ENCODE measurements at regions not wholly inside any gene's neighbourhood (a gene's known extent, or its start where the extent isn't known, plus 50 kb on each side); places are given as distances from the start of the nearest gene placed in this dataset.

DNA sequence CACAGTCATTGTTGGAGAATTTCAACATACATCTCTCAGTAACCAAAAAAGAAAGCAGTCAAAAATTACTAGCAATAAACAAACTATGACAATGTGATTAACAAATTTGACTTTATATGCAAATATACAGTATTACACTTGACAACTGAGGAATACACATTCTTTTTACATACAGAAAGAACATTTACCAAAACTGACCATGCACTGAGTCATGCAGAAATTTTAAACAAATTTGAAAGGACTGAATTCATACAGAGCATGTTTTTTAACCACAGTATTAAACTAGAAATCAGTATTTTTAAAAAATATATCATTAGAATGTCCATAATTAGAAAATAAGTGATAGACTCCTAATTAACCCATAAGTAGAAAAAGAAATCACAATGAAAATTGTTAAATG is 420.1 kb downstream of the TBC1D4 start (continued):
- TF ChIP-seq, protein P1, sequence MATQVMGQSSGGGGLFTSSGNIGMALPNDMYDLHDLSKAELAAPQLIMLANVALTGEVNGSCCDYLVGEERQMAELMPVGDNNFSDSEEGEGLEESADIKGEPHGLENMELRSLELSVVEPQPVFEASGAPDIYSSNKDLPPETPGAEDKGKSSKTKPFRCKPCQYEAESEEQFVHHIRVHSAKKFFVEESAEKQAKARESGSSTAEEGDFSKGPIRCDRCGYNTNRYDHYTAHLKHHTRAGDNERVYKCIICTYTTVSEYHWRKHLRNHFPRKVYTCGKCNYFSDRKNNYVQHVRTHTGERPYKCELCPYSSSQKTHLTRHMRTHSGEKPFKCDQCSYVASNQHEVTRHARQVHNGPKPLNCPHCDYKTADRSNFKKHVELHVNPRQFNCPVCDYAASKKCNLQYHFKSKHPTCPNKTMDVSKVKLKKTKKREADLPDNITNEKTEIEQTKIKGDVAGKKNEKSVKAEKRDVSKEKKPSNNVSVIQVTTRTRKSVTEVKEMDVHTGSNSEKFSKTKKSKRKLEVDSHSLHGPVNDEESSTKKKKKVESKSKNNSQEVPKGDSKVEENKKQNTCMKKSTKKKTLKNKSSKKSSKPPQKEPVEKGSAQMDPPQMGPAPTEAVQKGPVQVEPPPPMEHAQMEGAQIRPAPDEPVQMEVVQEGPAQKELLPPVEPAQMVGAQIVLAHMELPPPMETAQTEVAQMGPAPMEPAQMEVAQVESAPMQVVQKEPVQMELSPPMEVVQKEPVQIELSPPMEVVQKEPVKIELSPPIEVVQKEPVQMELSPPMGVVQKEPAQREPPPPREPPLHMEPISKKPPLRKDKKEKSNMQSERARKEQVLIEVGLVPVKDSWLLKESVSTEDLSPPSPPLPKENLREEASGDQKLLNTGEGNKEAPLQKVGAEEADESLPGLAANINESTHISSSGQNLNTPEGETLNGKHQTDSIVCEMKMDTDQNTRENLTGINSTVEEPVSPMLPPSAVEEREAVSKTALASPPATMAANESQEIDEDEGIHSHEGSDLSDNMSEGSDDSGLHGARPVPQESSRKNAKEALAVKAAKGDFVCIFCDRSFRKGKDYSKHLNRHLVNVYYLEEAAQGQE (IDR thresholded peaks at IDR 0.05; ENCODE audit: unreplicated experiment), result no peak

DNA sequence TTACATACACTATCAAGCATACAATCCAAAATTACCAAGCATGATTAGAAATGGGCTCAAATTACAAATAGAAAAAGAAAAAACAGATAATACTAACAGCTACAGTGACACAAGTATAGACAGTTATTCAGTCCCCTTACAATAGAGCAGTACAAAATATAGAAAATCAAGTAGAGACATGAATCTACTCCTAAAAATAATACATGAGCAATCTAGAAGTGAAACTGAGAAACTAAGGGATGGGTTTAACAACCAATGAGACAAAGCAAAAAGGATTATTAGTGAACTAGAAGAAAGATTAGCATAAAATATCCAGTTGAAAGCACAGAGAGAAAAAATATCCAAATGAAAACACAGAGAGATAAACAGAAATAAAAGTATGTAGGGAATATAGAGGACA is 426.7 kb downstream of the TBC1D4 start:
- Histone ChIP-seq H3K9me2 (ENCODE audit: insufficient read depth) (no peaks in the 10 kb centered on the region), H3K4me1 (ENCODE audit: insufficient read depth) (no peaks in the 10 kb centered on the region), H3F3A (replicated peaks; ENCODE audit: low read depth) (no peaks in the 10 kb centered on the region), H3K4me2 (no peak overlapping the region), H3K36me3 (ENCODE audit: insufficient read depth) (no peaks in the 10 kb centered on the region), H3K79me2 (replicated peaks; ENCODE audit: insufficient read depth) (no peaks in the 10 kb centered on the region), H3K27ac (ENCODE audit: low read depth) (no peak overlapping the region), H2AFZ (no peak overlapping the region), H3K27me3 (ENCODE audit: insufficient read depth) (no peaks in the 10 kb centered on the region), H3K4me3 (no peak overlapping the region), H4K20me1 (replicated peaks; ENCODE audit: insufficient read depth) (no peaks in the 10 kb centered on the region)
- DNase-seq (ENCODE audit: low spot score) (no peak), ATAC-seq (no peak)
- Mint-ChIP-seq H3K9me3 (no peaks in the 10 kb centered on the region), H3K27ac (no peak overlapping the region), H3K4me1 (no peaks in the 10 kb centered on the region), H3K27me3 (ENCODE audit: insufficient read depth, low read depth, poor library complexity) (no peaks in the 10 kb centered on the region), H3K36me3 (ENCODE audit: low read depth) (no peaks in the 10 kb centered on the region), H3K4me3 (no peak overlapping the region)
- TF ChIP-seq POLR2AphosphoS5 (IDR thresholded peaks at IDR 0.05; ENCODE audit: low read depth) (no peak), EZH2 (IDR thresholded peaks at IDR 0.05; ENCODE audit: low read depth, unreplicated experiment) (no peak), ZNF331 (CRISPR knock-in tag; IDR thresholded peaks at IDR 0.05; ENCODE audit: low read depth) (no peak), NANOG (IDR thresholded peaks at IDR 0.05; ENCODE audit: borderline replicate concordance) (no peak), ZNF114 (CRISPR knock-in tag; IDR thresholded peaks at IDR 0.05) (no peak), EZH2phosphoT487 (IDR thresholded peaks at IDR 0.05; ENCODE audit: unreplicated experiment) (no peak), CREB1 (CRISPR knock-in tag; IDR thresholded peaks at IDR 0.05; ENCODE audit: low read depth) (no peak), STAT1 (IDR thresholded peaks at IDR 0.05; ENCODE audit: unreplicated experiment) (no peak)
- TF ChIP-seq, protein P2, sequence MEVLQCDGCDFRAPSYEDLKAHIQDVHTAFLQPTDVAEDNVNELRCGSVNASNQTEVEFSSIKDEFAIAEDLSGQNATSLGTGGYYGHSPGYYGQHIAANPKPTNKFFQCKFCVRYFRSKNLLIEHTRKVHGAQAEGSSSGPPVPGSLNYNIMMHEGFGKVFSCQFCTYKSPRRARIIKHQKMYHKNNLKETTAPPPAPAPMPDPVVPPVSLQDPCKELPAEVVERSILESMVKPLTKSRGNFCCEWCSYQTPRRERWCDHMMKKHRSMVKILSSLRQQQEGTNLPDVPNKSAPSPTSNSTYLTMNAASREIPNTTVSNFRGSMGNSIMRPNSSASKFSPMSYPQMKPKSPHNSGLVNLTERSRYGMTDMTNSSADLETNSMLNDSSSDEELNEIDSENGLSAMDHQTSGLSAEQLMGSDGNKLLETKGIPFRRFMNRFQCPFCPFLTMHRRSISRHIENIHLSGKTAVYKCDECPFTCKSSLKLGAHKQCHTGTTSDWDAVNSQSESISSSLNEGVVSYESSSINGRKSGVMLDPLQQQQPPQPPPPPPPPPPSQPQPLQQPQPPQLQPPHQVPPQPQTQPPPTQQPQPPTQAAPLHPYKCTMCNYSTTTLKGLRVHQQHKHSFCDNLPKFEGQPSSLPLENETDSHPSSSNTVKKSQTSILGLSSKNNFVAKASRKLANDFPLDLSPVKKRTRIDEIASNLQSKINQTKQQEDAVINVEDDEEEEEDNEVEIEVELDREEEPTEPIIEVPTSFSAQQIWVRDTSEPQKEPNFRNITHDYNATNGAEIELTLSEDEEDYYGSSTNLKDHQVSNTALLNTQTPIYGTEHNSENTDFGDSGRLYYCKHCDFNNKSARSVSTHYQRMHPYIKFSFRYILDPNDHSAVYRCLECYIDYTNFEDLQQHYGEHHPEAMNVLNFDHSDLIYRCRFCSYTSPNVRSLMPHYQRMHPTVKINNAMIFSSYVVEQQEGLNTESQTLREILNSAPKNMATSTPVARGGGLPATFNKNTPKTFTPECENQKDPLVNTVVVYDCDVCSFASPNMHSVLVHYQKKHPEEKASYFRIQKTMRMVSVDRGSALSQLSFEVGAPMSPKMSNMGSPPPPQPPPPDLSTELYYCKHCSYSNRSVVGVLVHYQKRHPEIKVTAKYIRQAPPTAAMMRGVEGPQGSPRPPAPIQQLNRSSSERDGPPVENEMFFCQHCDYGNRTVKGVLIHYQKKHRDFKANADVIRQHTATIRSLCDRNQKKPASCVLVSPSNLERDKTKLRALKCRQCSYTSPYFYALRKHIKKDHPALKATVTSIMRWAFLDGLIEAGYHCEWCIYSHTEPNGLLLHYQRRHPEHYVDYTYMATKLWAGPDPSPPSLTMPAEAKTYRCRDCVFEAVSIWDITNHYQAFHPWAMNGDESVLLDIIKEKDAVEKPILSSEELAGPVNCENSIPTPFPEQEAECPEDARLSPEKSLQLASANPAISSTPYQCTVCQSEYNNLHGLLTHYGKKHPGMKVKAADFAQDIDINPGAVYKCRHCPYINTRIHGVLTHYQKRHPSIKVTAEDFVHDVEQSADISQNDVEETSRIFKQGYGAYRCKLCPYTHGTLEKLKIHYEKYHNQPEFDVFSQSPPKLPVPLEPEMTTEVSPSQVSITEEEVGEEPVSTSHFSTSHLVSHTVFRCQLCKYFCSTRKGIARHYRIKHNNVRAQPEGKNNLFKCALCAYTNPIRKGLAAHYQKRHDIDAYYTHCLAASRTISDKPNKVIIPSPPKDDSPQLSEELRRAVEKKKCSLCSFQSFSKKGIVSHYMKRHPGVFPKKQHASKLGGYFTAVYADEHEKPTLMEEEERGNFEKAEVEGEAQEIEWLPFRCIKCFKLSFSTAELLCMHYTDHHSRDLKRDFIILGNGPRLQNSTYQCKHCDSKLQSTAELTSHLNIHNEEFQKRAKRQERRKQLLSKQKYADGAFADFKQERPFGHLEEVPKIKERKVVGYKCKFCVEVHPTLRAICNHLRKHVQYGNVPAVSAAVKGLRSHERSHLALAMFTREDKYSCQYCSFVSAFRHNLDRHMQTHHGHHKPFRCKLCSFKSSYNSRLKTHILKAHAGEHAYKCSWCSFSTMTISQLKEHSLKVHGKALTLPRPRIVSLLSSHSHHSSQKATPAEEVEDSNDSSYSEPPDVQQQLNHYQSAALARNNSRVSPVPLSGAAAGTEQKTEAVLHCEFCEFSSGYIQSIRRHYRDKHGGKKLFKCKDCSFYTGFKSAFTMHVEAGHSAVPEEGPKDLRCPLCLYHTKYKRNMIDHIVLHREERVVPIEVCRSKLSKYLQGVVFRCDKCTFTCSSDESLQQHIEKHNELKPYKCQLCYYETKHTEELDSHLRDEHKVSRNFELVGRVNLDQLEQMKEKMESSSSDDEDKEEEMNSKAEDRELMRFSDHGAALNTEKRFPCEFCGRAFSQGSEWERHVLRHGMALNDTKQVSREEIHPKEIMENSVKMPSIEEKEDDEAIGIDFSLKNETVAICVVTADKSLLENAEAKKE (CRISPR knock-in tag; IDR thresholded peaks at IDR 0.05), result no peak
- TF ChIP-seq, protein P3, sequence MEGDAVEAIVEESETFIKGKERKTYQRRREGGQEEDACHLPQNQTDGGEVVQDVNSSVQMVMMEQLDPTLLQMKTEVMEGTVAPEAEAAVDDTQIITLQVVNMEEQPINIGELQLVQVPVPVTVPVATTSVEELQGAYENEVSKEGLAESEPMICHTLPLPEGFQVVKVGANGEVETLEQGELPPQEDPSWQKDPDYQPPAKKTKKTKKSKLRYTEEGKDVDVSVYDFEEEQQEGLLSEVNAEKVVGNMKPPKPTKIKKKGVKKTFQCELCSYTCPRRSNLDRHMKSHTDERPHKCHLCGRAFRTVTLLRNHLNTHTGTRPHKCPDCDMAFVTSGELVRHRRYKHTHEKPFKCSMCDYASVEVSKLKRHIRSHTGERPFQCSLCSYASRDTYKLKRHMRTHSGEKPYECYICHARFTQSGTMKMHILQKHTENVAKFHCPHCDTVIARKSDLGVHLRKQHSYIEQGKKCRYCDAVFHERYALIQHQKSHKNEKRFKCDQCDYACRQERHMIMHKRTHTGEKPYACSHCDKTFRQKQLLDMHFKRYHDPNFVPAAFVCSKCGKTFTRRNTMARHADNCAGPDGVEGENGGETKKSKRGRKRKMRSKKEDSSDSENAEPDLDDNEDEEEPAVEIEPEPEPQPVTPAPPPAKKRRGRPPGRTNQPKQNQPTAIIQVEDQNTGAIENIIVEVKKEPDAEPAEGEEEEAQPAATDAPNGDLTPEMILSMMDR (conservative IDR thresholded peaks at IDR 0.05; ENCODE audit: low read depth in 2 of 2), result no peak
- TF ChIP-seq, protein P1 (IDR thresholded peaks at IDR 0.05; ENCODE audit: unreplicated experiment), result no peak
